A549 (cell line): ENCODE measurements at regions not wholly inside any gene's neighbourhood (a gene's known extent, or its start where the extent isn't known, plus 50 kb on each side); places are given as distances from the start of the nearest gene placed in this dataset.
"Not testable (repeated sequence)": the region's sequence is repeated elsewhere in the genome, so short reads cannot be mapped to it uniquely, and the experiment has no call there.

Experiments
- ATAC-seq, 2 experiments: fragments of 200-7000 bp in 1 of 2; fragments of >200 bp in 1 of 2; cut with Nextera tagmentation in 1 of 2; cut with Tn5 transposase in 1 of 2; 3 replicates each; pipeline versions ENCODE4 v1.8.0 to v1.9.1; 2018 to 2020; ENCODE audit warnings: mild to moderate bottlenecking in 1 of 2, moderate library complexity in 1 of 2
- CTCF ChIA-PET: fragments of 300-600 bp; sonication (Branson Sonifier 250); formaldehyde crosslinking; extraction: SDS; loops from one replicate; lab custom pipeline; 2021; ENCODE audit warnings: antibody characterized with exemption, inconsistent platforms; lab: Yijun Ruan, JAX
- POLR2A ChIA-PET: fragments of 350-600 bp; formaldehyde crosslinking; extraction: SDS; loops from one replicate; lab custom pipeline; 2021; ENCODE audit warnings: antibody characterized with exemption, inconsistent platforms; lab: Yijun Ruan, JAX
- DNase-seq, 2 experiments: peaks; one replicate each; pipeline versions ENCODE4 v3.0.0 to v3.0.0-alpha.2; 2011 to 2016; ENCODE audit warnings: low read depth in 1 of 2, low spot score in 1 of 2
- FAIRE-seq: peaks from 2 replicates; lab custom pipeline; 2011; peaks lifted over from hg19 to GRCh38; lab: Jason Lieb, UNC
- H3K27ac ChIP-seq, 2 experiments: fragments of >200 bp; sonication (Bioruptor Twin); formaldehyde crosslinking; 3 replicates each; pipeline ENCODE4 v1.5.1; 2016 to 2017
- H3K4me1 ChIP-seq: fragments of >200 bp; sonication (Bioruptor Twin); formaldehyde crosslinking; 3 replicates; pipeline ENCODE4 v1.6.1; 2016
- H3K4me2 ChIP-seq: fragments of >200 bp; sonication (Bioruptor Twin); formaldehyde crosslinking; 3 replicates; pipeline ENCODE4 v1.6.1; 2016
- H3K4me3 ChIP-seq: fragments of >200 bp; sonication (Bioruptor Twin); formaldehyde crosslinking; 3 replicates; pipeline ENCODE4 v1.5.1; 2016
- H3K9me3 ChIP-seq: fragments of >200 bp; sonication (Bioruptor Twin); formaldehyde crosslinking; 3 replicates; pipeline ENCODE4 v1.6.1; 2016
- ATOH8 ChIP-seq: fragments of 250-450 bp; sonication (Bioruptor Pico); IDR thresholded peaks from 2 replicates; pipeline ENCODE4 v1.5.0; 2020; ENCODE audit warnings: low read depth, mild to moderate bottlenecking, moderate library complexity
- BCL3 ChIP-seq: fragments of >200 bp; sonication (Bioruptor Twin); formaldehyde crosslinking; IDR thresholded peaks from 3 replicates; pipeline ENCODE4 v1.6.1; 2016
- BHLHE40 ChIP-seq: IDR thresholded peaks from 2 replicates; pipeline ENCODE4 v1.6.1; 2012; ENCODE audit warnings: low read depth, low read length, inconsistent platforms
- CHD2 ChIP-seq: fragments of 150-350 bp; IDR thresholded peaks from 2 replicates; pipeline ENCODE4 v1.6.1; 2014; ENCODE audit warnings: low read length; ENCODE audit not compliant: partially characterized antibody
- CHD4 ChIP-seq: fragments of 200-600 bp; sonication (generic); IDR thresholded peaks from 2 replicates; pipeline ENCODE4 v1.6.1; 2016; ENCODE audit warnings: antibody characterized with exemption, mild to moderate bottlenecking, borderline replicate concordance
- CTCF ChIP-seq: fragments of >200 bp; sonication (Bioruptor Twin); formaldehyde crosslinking; IDR thresholded peaks from 3 replicates; pipeline ENCODE4 v1.5.1; 2016
- EHMT2 ChIP-seq: fragments of 200-600 bp; sonication (generic); IDR thresholded peaks from 2 replicates; pipeline ENCODE4 v1.6.1; 2016; ENCODE audit warnings: antibody characterized with exemption, low read depth, mild to moderate bottlenecking, moderate library complexity
- ESRRA ChIP-seq: fragments of 150-350 bp; IDR thresholded peaks from 2 replicates; pipeline ENCODE4 v1.6.1; 2014; ENCODE audit warnings: mild to moderate bottlenecking, low read length, borderline replicate concordance
- GATA3 ChIP-seq: IDR thresholded peaks from 2 replicates; pipeline ENCODE4 v1.6.1; 2012; ENCODE audit warnings: borderline replicate concordance
- HDAC2 ChIP-seq: fragments of 200-600 bp; sonication (generic); IDR thresholded peaks from 2 replicates; pipeline ENCODE4 v1.6.1; 2016
- HMGXB4 ChIP-seq: fragments of 250-450 bp; sonication (Bioruptor Pico); IDR thresholded peaks from 2 replicates; pipeline ENCODE4 v1.5.0; 2021; ENCODE audit warnings: mild to moderate bottlenecking, moderate library complexity, borderline replicate concordance
- HOXA7 ChIP-seq: fragments of 250-450 bp; sonication (Bioruptor Pico); IDR thresholded peaks from 2 replicates; pipeline ENCODE4 v1.5.0; 2020; ENCODE audit warnings: mild to moderate bottlenecking, moderate library complexity
- HOXB13 ChIP-seq: fragments of 250-450 bp; sonication (Bioruptor Pico); IDR thresholded peaks from 2 replicates; pipeline ENCODE4 v1.5.0; 2020; ENCODE audit warnings: low read depth, mild to moderate bottlenecking, moderate library complexity
- JUN ChIP-seq, 2 experiments: fragments of >200 bp; sonication (Bioruptor Twin); formaldehyde crosslinking; IDR thresholded peaks; 2 replicates in 1 of 2; 3 replicates in 1 of 2; pipeline ENCODE4 v1.6.1; 2016 to 2017
- KDM1A ChIP-seq: fragments of 200-600 bp; sonication (generic); IDR thresholded peaks from 2 replicates; pipeline ENCODE4 v1.6.1; 2016; ENCODE audit warnings: low read depth, mild to moderate bottlenecking
- KDM5A ChIP-seq: fragments of 200-600 bp; sonication (generic); IDR thresholded peaks from 2 replicates; pipeline ENCODE4 v1.6.1; 2016; ENCODE audit warnings: antibody characterized with exemption, mild to moderate bottlenecking
- MAFK ChIP-seq: fragments of 450-650 bp; IDR thresholded peaks from 2 replicates; pipeline ENCODE4 v1.6.1; 2014; ENCODE audit not compliant: partially characterized antibody
- NFE2L2 ChIP-seq: fragments of 150-350 bp; conservative IDR thresholded peaks from 2 replicates; pipeline ENCODE4 v1.6.1; 2014; ENCODE audit warnings: low read length
- NR3C1 ChIP-seq: fragments of >200 bp; sonication (Bioruptor Twin); formaldehyde crosslinking; IDR thresholded peaks from 3 replicates; pipeline ENCODE4 v1.6.1; 2017
- PBX3 ChIP-seq: IDR thresholded peaks from 2 replicates; pipeline ENCODE4 v1.6.1; 2012
- RCOR1 ChIP-seq: fragments of 150-350 bp; IDR thresholded peaks from 2 replicates; pipeline ENCODE4 v1.6.1; 2014; ENCODE audit warnings: antibody characterized with exemption, low read length, low read depth
- REST ChIP-seq: fragments of 200-600 bp; sonication (generic); IDR thresholded peaks from 2 replicates; pipeline ENCODE4 v1.6.1; 2016; ENCODE audit warnings: antibody characterized with exemption, mild to moderate bottlenecking, moderate library complexity
- TFCP2L1 ChIP-seq: fragments of 250-450 bp; sonication (Bioruptor Pico); IDR thresholded peaks from 2 replicates; pipeline ENCODE4 v1.5.0; 2021; ENCODE audit warnings: mild to moderate bottlenecking
- ZFP36 ChIP-seq: fragments of 450-650 bp; IDR thresholded peaks from 2 replicates; pipeline ENCODE4 v1.6.1; 2014; ENCODE audit warnings: borderline replicate concordance; ENCODE audit not compliant: partially characterized antibody
- ZNF302 ChIP-seq: fragments of 250-450 bp; sonication (Bioruptor Pico); IDR thresholded peaks from 2 replicates; pipeline ENCODE4 v1.9.0; 2021; ENCODE audit warnings: inconsistent platforms, mild to moderate bottlenecking, moderate library complexity
- WGBS: methylation state at CpG from one replicate; pipeline ENCODE4 v1.1.6; 2017; ENCODE audit errors: missing lambda C conversion rate; 5-methylcytosine and 5-hydroxymethylcytosine counted together

GRCh38 chr5:45893309-45893708, 197.1 kb upstream of the HCN1 start:
- Histone ChIP-seq H3K27ac (no peak overlapping the region), H3K4me1 (no peaks in the 10 kb centered on the region), H3K4me3 (no peak overlapping the region), H3K4me2 (no peak overlapping the region), H3K9me3 (no peaks in the 10 kb centered on the region; the same call in 2 of the 3 replicates)
- ChIA-PET POLR2A (no interaction called here), CTCF (no interaction called here)
- ATAC-seq (no peak), FAIRE-seq (no peak), DNase-seq (no peak)
- no peak for TF ChIP-seq PBX3
- no peak for TF ChIP-seq CHD4
- TF ChIP-seq NFE2L2, result no peak
- no peak for TF ChIP-seq NR3C1
- TF ChIP-seq ZNF302, result no peak
- TF ChIP-seq KDM5A, result no peak
- TF ChIP-seq ATOH8 (CRISPR knock-in tag), result no peak
- no peak for TF ChIP-seq BHLHE40
- TF ChIP-seq HDAC2, result no peak
- no peak for TF ChIP-seq MAFK
- no peak for TF ChIP-seq HMGXB4 (CRISPR knock-in tag)
- no peak for TF ChIP-seq RCOR1
- TF ChIP-seq GATA3, result no peak
- no peak for TF ChIP-seq KDM1A
- no peak for TF ChIP-seq JUN (IDR thresholded peaks at IDR 0.05)
- no peak for TF ChIP-seq TFCP2L1 (CRISPR knock-in tag)
- no peak for TF ChIP-seq EHMT2
- no peak for TF ChIP-seq HOXB13 (CRISPR knock-in tag)

- CTCF ChIA-PET, H3K27ac ChIP-seq, H3K4me1 ChIP-seq, FAIRE-seq, ATAC-seq, H3K9me3 ChIP-seq, H3K4me2 ChIP-seq, DNase-seq, POLR2A ChIA-PET, H3K4me3 ChIP-seq: not testable (repeated sequence)
- WGBS, result no CpG with 5 or more reads among the region's 28 CpGs
These were observed 194.4 kb upstream of the HCN1 start for GRCh38 chr5:45890441-45891080.

GRCh38 chr5:45862763-45863162, 166.6 kb upstream of the HCN1 start:
- Histone ChIP-seq H3K4me1 (no peaks in the 10 kb centered on the region), H3K4me3 (no peak overlapping the region), H3K27ac (no peak overlapping the region), H3K9me3 (no peaks in the 10 kb centered on the region), H3K4me2 (no peak overlapping the region)
- WGBS, result 2% methylated on average over 2 of the region's 2 CpGs
- ChIA-PET CTCF (no interaction called here), POLR2A (no interaction called here)
- DNase-seq (no peak), ATAC-seq (no peak), FAIRE-seq (no peak)
- no peak for TF ChIP-seq ZFP36
- TF ChIP-seq CTCF, result no peak
- no peak for TF ChIP-seq ESRRA
- TF ChIP-seq KDM1A, result no peak
- no peak for TF ChIP-seq BCL3
- no peak for TF ChIP-seq CHD2
- TF ChIP-seq JUN (IDR thresholded peaks at IDR 0.05), result no peak
- TF ChIP-seq HDAC2, result no peak
- no peak for TF ChIP-seq REST
- no peak for TF ChIP-seq HOXA7 (CRISPR knock-in tag)
